NCI-H748 (cell line): ENCODE measurements at regions not wholly inside any gene's neighbourhood (a gene's known extent, or its start where the extent isn't known, plus 50 kb on each side); places are given as distances from the start of the nearest gene placed in this dataset.

Source experiments
- DNase-seq: peaks from one replicate; lab custom pipeline; 2025; ENCODE audit not compliant: unreplicated experiment; lab: John Stamatoyannopoulos, UW

DNA sequence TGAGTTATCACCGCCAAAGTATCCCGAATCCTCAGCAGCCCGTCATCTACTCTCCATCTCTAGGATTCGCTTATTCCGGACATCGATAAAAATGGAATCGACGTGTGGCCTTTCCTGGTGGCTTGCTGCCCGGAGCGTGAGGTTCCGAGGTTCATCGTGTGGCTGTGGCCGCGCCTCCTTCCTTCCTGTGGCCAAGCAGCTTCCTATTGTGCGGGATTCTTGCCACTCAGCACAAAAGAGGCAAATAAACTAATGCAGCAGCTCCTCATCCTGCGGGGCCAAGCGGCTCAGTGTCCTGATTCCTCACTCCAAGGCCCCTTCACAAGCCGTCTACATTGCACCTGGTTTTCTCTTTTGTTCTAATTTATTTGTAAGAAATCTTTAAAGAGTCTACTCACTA is 800.9 kb downstream of the CDH9 start:
- no peak for DNase-seq

GRCh38 chr5:26236936-26237335 is 801.5 kb downstream of the CDH9 start:
- no peak for DNase-seq

- DNase-seq = no peak
These were observed 805.7 kb downstream of the CDH9 start for GRCh38 chr5:26232706-26233105.

- no peak for DNase-seq
These were observed 807.1 kb downstream of the CDH9 start for GRCh38 chr5:26231316-26231715.

DNA sequence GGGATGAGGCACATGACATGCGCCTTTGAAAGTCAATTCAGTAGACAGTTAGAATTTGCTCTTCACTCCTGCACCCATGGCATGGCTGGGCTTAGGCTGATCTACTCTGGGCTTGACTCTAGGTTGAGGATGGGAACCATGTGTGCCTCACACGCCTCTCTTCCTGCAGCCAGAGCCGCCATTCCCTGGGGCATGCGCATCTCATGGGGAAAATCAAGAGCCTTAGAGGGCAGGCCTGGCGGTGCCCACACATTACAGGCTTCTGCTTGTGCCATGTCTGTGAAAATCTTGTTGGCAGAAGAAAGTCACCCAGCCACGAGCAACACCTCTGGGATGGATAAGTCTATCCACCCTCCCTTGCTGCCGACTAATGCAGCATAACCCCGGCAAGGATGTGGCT is 808.5 kb downstream of the CDH9 start:
- DNase-seq = no peak

- no peak for DNase-seq
These were observed 811.1 kb downstream of the CDH9 start for GRCh38 chr5:26227245-26227644.

- DNase-seq = no peak
These were observed 833.3 kb downstream of the CDH9 start for GRCh38 chr5:26205121-26205520.

DNA sequence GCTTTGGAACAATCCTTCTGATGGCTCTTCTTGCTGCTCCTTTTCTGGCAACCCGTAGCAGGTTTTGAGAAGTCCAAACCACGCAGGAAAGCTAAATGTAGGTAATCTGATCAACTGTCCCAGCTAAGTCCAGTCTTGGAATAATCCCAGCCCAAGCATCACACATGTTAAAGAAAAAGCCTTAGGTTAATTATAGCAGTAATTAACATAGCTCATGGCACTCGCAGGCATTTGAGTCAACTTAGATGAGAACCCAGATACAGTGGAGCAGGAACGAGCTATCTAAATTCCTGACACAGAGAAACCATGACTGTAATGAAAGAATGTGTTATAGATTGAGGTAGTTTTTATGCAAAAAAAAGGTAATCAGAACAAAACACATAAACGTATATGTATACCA is 844.8 kb downstream of the CDH9 start:
- DNase-seq = no peak

DNA sequence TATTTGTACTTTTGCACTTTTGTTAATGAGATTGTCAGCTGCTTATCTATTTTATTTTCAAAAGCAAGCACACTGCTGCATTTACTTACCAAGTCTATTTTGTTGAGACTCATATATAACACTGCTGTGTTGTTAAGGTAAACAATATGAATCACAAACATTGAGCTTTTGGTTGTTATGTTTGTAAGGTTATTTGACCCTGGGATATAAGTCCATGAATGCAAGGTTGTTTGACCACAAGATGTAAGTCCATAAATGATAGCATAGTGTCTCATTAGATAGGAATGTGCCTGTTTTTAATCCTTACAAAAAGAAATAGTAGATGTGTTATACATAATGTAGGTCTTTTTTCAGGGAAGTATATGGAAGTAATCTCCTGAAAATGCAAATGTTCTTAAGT is 845.9 kb downstream of the CDH9 start:
- peak; percentile 44 for DNase-seq

DNA sequence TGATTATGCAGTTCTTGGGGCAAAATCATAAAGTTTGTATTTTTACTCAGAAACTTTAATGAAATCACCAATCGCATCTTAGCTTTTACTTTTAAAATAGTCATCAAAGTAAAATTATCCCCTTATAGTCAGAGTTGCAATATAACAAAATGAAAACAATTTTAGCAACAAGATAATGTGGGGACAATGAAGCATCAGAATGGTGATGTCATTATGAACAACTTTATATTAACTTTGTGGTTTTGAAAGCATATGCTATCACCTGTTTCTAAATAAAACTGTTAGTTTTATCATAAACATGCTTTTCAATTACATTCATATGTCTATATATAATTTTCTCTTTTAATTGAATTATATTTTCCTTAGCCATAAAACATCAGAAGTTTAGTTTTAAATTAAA is 856.8 kb downstream of the CDH9 start:
- DNase-seq = no peak

DNA sequence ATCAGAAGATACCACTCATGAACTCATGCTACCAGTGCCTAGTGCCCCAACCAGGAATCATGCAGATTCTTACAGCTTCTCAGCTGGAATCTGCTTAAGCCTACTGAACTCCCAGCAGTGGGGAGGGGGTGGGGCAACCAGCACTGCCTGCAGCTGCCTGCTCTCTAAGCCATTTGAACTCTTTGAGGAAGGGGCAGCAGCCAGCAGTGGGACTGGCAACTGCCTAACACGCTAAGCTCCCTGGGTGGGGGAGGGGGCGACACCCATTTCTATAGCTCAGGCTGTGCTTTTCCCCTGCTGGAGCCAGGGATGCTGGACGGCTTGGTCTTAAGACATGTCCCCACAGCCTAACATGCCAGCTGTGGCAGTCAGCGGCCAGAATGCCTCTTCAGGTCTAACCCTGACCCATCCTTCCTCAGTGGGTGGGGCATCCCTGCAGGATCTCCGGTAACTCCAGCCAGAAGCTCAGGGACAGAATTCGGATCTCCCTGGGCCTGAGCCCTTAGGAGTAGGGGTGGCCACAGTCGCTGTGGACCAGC is 889.7 kb downstream of the CDH9 start:
- no peak for DNase-seq

- no peak for DNase-seq
These were observed 895.1 kb downstream of the CDH9 start for GRCh38 chr5:26143259-26143658.

- peak; percentile 73 for DNase-seq
These were observed 917.0 kb downstream of the CDH9 start for GRCh38 chr5:26121338-26121737.

GRCh38 chr5:26104175-26104574 is 934.2 kb downstream of the CDH9 start:
- DNase-seq = no peak

- DNase-seq = no peak
These were observed 978.2 kb downstream of the CDH9 start for GRCh38 chr5:26060212-26060611.

DNA sequence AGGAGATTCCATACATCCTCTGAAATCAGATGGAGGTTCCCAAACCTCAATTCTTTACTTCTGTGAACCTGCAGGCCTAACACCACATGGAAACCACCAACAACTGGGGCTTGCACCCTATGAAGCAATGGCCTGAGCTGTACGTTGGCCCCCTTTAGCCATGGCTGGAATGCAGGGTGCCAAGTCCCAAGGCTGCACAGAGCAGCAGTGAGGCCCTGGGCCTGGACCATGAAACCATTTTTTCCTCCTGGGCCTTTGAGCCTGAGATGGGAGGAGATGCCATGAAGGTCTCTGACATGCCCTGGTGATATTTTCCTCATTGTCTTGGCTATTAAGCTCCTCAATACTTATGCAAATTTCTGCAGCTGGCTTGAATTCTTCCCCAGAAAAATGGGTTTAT is 983.8 kb downstream of the CDH9 start:
- DNase-seq = no peak

GRCh38 chr5:26034813-26035212 is 1003.6 kb downstream of the CDH9 start:
- no peak for DNase-seq

DNA sequence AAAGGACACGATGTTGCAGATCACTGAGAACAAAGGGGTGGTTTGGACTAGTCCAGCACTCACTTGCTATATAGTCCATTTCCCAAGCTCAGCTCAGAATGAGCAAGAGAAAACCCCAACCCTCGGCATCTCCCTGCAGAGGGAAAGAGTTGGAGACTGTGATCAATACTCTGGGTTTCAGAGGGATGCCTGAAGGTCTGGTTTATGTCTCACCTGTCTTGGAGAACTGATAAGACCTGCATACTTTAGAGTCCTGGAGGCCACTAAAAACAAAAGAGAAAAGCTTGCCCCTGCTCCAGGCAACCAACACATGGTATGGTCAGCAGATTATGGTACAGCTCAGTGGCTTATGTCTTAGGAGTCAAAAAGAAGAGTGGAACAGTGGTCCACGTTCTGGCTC is 1006.9 kb downstream of the CDH9 start:
- DNase-seq = no peak

DNA sequence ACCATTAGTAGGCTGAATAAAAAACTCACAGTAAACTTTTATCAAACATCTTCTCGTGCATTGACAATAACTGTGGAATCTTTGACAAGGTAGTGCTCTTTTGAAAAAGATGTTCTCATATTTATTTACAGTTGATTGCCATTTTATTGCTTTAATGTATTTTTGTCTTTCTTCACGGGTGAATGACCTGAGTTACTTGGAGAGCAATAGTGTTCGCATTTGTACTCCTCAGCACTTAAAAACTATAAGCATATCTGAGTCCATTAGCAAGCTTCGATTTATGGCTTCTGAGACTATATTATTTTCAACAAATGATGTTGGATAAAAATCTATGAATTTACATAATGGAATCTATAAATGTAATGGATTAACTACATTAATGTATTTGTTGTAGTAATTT is 1012.3 kb downstream of the CDH9 start:
- no peak for DNase-seq

GRCh38 chr5:26024774-26025173 is 1013.6 kb downstream of the CDH9 start:
- peak; percentile 31 for DNase-seq

DNA sequence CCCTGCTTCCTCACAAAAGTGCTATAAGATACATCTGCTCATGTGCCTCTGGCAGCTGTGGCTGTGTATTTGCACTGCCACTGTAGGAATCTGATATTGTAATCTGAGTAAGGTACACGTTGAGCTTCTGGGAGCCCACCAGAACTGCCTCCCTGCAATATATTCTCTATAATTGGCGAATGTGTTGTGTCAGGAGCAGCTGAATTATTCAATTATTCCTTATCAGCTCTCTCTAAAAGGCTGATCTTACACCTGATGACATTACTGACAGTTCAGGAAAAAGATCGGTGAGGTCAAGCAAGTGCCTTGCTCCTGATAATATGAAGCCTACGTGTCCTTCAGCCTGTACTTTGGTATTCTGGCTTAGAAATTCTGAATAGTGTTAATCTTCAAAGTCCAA is 1015.0 kb downstream of the CDH9 start:
- peak; percentile 30 for DNase-seq

DNA sequence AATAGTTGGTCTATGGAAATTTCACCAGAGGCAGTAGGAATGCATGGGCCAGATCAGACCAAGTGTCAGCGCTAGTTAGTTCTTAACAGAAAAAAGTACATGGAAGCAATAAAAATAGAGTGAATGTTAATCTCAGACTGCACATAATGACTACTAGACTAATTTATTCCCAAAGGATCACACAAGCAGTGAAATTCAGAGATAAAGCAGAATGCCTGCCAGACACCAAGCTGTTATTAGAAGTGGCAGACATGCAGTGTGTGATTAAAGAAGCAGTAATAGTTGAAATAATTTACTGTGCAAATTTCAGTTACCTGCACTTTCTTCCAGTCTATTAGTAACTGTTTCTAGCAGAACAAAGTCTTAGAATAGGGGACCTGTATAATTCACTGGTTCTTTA is 1024.2 kb downstream of the CDH9 start:
- no peak for DNase-seq

- no peak for DNase-seq
These were observed 1026.3 kb downstream of the CDH9 start for GRCh38 chr5:26012078-26012477.

GRCh38 chr5:26009742-26010141 is 1028.6 kb downstream of the CDH9 start:
- DNase-seq = peak; percentile 54
